CD8-positive, alpha-beta memory T cell (primary cell): ENCODE measurements at regions not wholly inside any gene's neighbourhood (a gene's known extent, or its start where the extent isn't known, plus 50 kb on each side); places are given as distances from the start of the nearest gene placed in this dataset.
A peak's percentile ranks its signal among the peaks of the same experiment; 100 is the strongest.
"Not testable (repeated sequence)": the region's sequence is repeated elsewhere in the genome, so short reads cannot be mapped to it uniquely, and the experiment has no call there.

Experiments used
- CTCF ChIA-PET: fragments of 350-600 bp; sonication (Branson Sonifier 250); formaldehyde crosslinking; loops from one replicate; lab custom pipeline; 2021; ENCODE audit warnings: antibody characterized with exemption; lab: Charles Lee
- POLR2A ChIA-PET: fragments of 350-600 bp; sonication (Branson Sonifier 250); formaldehyde crosslinking; loops from one replicate; lab custom pipeline; 2021; ENCODE audit warnings: antibody characterized with exemption; lab: Charles Lee
- DNase-seq, 5 donors: peaks; one replicate each; pipeline versions ENCODE4 v3.0.0 to v3.0.0-alpha.2; 2020 to 2022; ENCODE audit warnings: mixed read lengths in 1 of 5
- H3K27ac ChIP-seq: one replicate; pipeline ENCODE4 v1.7.0; 2013; ENCODE audit warnings: low read depth, mild to moderate bottlenecking, low read length, moderate library complexity
- H3K27me3 ChIP-seq: 2 replicates; pipeline ENCODE4 v1.7.0; 2013; ENCODE audit warnings: low read length, mild to moderate bottlenecking; ENCODE audit not compliant: insufficient read depth, poor library complexity, severe bottlenecking
- H3K36me3 ChIP-seq: 2 replicates; pipeline ENCODE4 v1.7.0; 2013; ENCODE audit warnings: mild to moderate bottlenecking, low read length, moderate library complexity; ENCODE audit not compliant: insufficient read depth
- H3K4me1 ChIP-seq: 2 replicates; pipeline ENCODE4 v1.7.0; 2013; ENCODE audit warnings: mild to moderate bottlenecking, low read length, moderate library complexity; ENCODE audit not compliant: insufficient read depth
- H3K4me3 ChIP-seq: 2 replicates; pipeline ENCODE4 v1.7.0; 2013; ENCODE audit warnings: mild to moderate bottlenecking, low read length
- H3K9me3 ChIP-seq: 2 replicates; pipeline ENCODE4 v1.7.0; 2013; ENCODE audit warnings: mild to moderate bottlenecking, low read length
- H3K27ac Mint-ChIP-seq, 8 donors: one replicate each; pipeline ENCODE4 v1.8.0; 2020 to 2021; ENCODE audit warnings: mixed read lengths in 8 of 8, mild to moderate bottlenecking in 6 of 8, inconsistent platforms in 3 of 8, moderate library complexity in 3 of 8
- H3K27me3 Mint-ChIP-seq, 2 donors: one replicate each; pipeline ENCODE4 v1.8.0; 2020 to 2021; ENCODE audit warnings: mixed read lengths in 2 of 2, mild to moderate bottlenecking in 1 of 2, moderate library complexity in 1 of 2
- H3K36me3 Mint-ChIP-seq, 3 donors: one replicate each; pipeline ENCODE4 v1.8.0; 2020 to 2021; ENCODE audit warnings: mixed read lengths in 3 of 3, inconsistent platforms in 1 of 3, mild to moderate bottlenecking in 1 of 3
- H3K4me1 Mint-ChIP-seq, 3 donors: one replicate each; pipeline ENCODE4 v1.8.0; 2020 to 2021; ENCODE audit warnings: mixed read lengths in 3 of 3, inconsistent platforms in 1 of 3, mild to moderate bottlenecking in 1 of 3
- H3K4me3 Mint-ChIP-seq, 7 donors: one replicate each; pipeline ENCODE4 v1.8.0; 2020 to 2021; ENCODE audit warnings: mixed read lengths in 7 of 7, mild to moderate bottlenecking in 6 of 7, moderate library complexity in 4 of 7, inconsistent platforms in 2 of 7
- H3K9me3 Mint-ChIP-seq, 5 donors: one replicate each; pipeline ENCODE4 v1.8.0; 2020 to 2022; ENCODE audit warnings: mixed read lengths in 5 of 5, mild to moderate bottlenecking in 3 of 5, moderate library complexity in 2 of 5, inconsistent platforms in 1 of 5

- DNase-seq, result no peak
- POLR2A ChIA-PET, result no interaction called here
Measured at GRCh38 chrX:65196758-65197360, 220.6 kb upstream of the ZC4H2 start.

GRCh38 chrX:65195621-65196020 lies 219.4 kb upstream of the ZC4H2 start:
- no peak overlapping the region for H3K4me3 ChIP-seq
- Mint-ChIP-seq H3K36me3 (peaks cover 0 to 24% (median 12%) of the 10 kb centered on the region in 3 donors), H3K4me3 (no peak overlapping the region), H3K27ac (no peak overlapping the region), H3K9me3 (peaks cover 0 to 56% (median 37%) of the 10 kb centered on the region in 5 donors), H3K4me1 (peaks cover 0 to 3% (median 3%) of the 10 kb centered on the region in 3 donors), H3K27me3 (peaks cover 0 to 4% of the 10 kb centered on the region in 2 donors)
- H3K27me3 ChIP-seq, result no peaks in the 10 kb centered on the region
- POLR2A ChIA-PET, result no interaction called here
- H3K27ac ChIP-seq, result no peak overlapping the region
- H3K4me1 ChIP-seq, result no peaks in the 10 kb centered on the region
- no peak for DNase-seq
- CTCF ChIA-PET, result no interaction called here
- H3K9me3 ChIP-seq, result no peaks in the 10 kb centered on the region
- H3K36me3 ChIP-seq, result no peaks in the 10 kb centered on the region

More at GRCh38 chrX:65196758-65197360, 220.6 kb upstream of the ZC4H2 start:
- peaks cover 0 to 3% (median 3%) of the 10 kb centered on the region in 3 donors for H3K4me1 Mint-ChIP-seq
- CTCF ChIA-PET, result no interaction called here
- H3K36me3 ChIP-seq, result no peaks in the 10 kb centered on the region
- H3K27ac Mint-ChIP-seq, result no peak overlapping the region
- peaks cover 0 to 35% (median 14%) of the 10 kb centered on the region in 3 donors for H3K36me3 Mint-ChIP-seq
- H3K4me3 ChIP-seq, result no peak overlapping the region
- H3K27me3 ChIP-seq, result no peaks in the 10 kb centered on the region
- peaks cover 0 to 4% of the 10 kb centered on the region in 2 donors for H3K27me3 Mint-ChIP-seq
- no peak overlapping the region for H3K27ac ChIP-seq
- H3K4me1 ChIP-seq, result no peaks in the 10 kb centered on the region
- H3K9me3 ChIP-seq, result no peaks in the 10 kb centered on the region
- H3K4me3 Mint-ChIP-seq, result peak overlapping the region in 1 of 7 donors; percentile 32
- H3K9me3 Mint-ChIP-seq, result peaks cover 0 to 68% (median 48%) of the 10 kb centered on the region in 5 donors

GRCh38 chrX:65194547-65194946 lies 218.3 kb upstream of the ZC4H2 start:
- POLR2A ChIA-PET, result no interaction called here

GRCh38 chrX:65163325-65163724 lies 187.1 kb upstream of the ZC4H2 start:
- H3K36me3 ChIP-seq, H3K4me1 Mint-ChIP-seq, DNase-seq, H3K9me3 ChIP-seq, H3K27me3 Mint-ChIP-seq, H3K4me3 Mint-ChIP-seq, H3K27ac Mint-ChIP-seq, H3K4me1 ChIP-seq, POLR2A ChIA-PET, H3K27me3 ChIP-seq, CTCF ChIA-PET, H3K27ac ChIP-seq, H3K4me3 ChIP-seq: not testable (repeated sequence)
- Mint-ChIP-seq H3K9me3 (peaks cover 0 to 86% (median 68%) of the 10 kb centered on the region in 5 donors), H3K36me3 (peaks cover 0 to 28% (median 25%) of the 10 kb centered on the region in 3 donors)

More at GRCh38 chrX:65194547-65194946, 218.3 kb upstream of the ZC4H2 start:
- DNase-seq, result no peak
- Histone ChIP-seq H3K4me3 (no peak overlapping the region), H3K4me1 (no peaks in the 10 kb centered on the region), H3K9me3 (no peaks in the 10 kb centered on the region), H3K27ac (no peak overlapping the region), H3K36me3 (no peaks in the 10 kb centered on the region), H3K27me3 (no peaks in the 10 kb centered on the region)
- H3K36me3 Mint-ChIP-seq, result peaks cover 0 to 22% (median 5%) of the 10 kb centered on the region in 3 donors
- no peak overlapping the region for H3K27ac Mint-ChIP-seq
- CTCF ChIA-PET, result no interaction called here
- peaks cover 0 to 48% (median 31%) of the 10 kb centered on the region in 5 donors for H3K9me3 Mint-ChIP-seq
- H3K27me3 Mint-ChIP-seq, result peaks cover 0 to 4% of the 10 kb centered on the region in 2 donors
- H3K4me3 Mint-ChIP-seq, result no peak overlapping the region
- peaks cover 0 to 3% (median 3%) of the 10 kb centered on the region in 3 donors for H3K4me1 Mint-ChIP-seq

GRCh38 chrX:65148232-65148631 lies 172.0 kb upstream of the ZC4H2 start:
- ChIA-PET POLR2A (no interaction called here), CTCF (no interaction called here)
- H3K9me3 Mint-ChIP-seq, result peaks cover 17 to 65% (median 45%) of the 10 kb centered on the region in 5 donors
- peaks cover 0 to 11% of the 10 kb centered on the region in 2 donors for H3K27me3 Mint-ChIP-seq
- no peak overlapping the region for H3K27ac Mint-ChIP-seq
- H3K27me3 ChIP-seq, result no peaks in the 10 kb centered on the region
- H3K36me3 Mint-ChIP-seq, result peaks cover 7 to 64% (median 47%) of the 10 kb centered on the region in 3 donors
- H3K4me3 Mint-ChIP-seq, result no peak overlapping the region
- H3K4me3 ChIP-seq, result no peak overlapping the region
- H3K27ac ChIP-seq, result no peak overlapping the region
- no peak for DNase-seq
- H3K36me3 ChIP-seq, result no peaks in the 10 kb centered on the region
- H3K4me1 ChIP-seq, result no peaks in the 10 kb centered on the region
- no peaks in the 10 kb centered on the region for H3K9me3 ChIP-seq
- peaks cover 0 to 2% (median 0%) of the 10 kb centered on the region in 3 donors for H3K4me1 Mint-ChIP-seq

GRCh38 chrX:65136424-65136823 lies 160.2 kb upstream of the ZC4H2 start:
- no peak overlapping the region for H3K27ac Mint-ChIP-seq
- Histone ChIP-seq H3K9me3 (no peaks in the 10 kb centered on the region), H3K27me3 (no peaks in the 10 kb centered on the region), H3K27ac (no peak overlapping the region), H3K4me1 (no peaks in the 10 kb centered on the region), H3K4me3 (no peak overlapping the region), H3K36me3 (no peaks in the 10 kb centered on the region)
- peaks cover 0 to 4% (median 3%) of the 10 kb centered on the region in 3 donors for H3K4me1 Mint-ChIP-seq
- no peak for DNase-seq
- CTCF ChIA-PET, result no interaction called here
- H3K27me3 Mint-ChIP-seq, result no peaks in the 10 kb centered on the region
- POLR2A ChIA-PET, result no interaction called here
- peaks cover 23 to 62% (median 49%) of the 10 kb centered on the region in 5 donors for H3K9me3 Mint-ChIP-seq
- H3K36me3 Mint-ChIP-seq, result peaks cover 4 to 45% (median 10%) of the 10 kb centered on the region in 3 donors
- no peak overlapping the region for H3K4me3 Mint-ChIP-seq

GRCh38 chrX:65127842-65128241 lies 151.6 kb upstream of the ZC4H2 start:
- H3K36me3 Mint-ChIP-seq, result peaks cover 2 to 67% (median 27%) of the 10 kb centered on the region in 3 donors

GRCh38 chrX:65098851-65099250 lies 122.6 kb upstream of the ZC4H2 start:
- no peak overlapping the region for H3K4me3 Mint-ChIP-seq
- POLR2A ChIA-PET, result no interaction called here
- peaks cover 25 to 65% (median 60%) of the 10 kb centered on the region in 5 donors for H3K9me3 Mint-ChIP-seq
- Histone ChIP-seq H3K9me3 (no peaks in the 10 kb centered on the region), H3K27ac (no peak overlapping the region), H3K27me3 (no peaks in the 10 kb centered on the region), H3K36me3 (no peaks in the 10 kb centered on the region), H3K4me3 (no peak overlapping the region), H3K4me1 (no peaks in the 10 kb centered on the region)
- no peak for DNase-seq
- H3K27ac Mint-ChIP-seq, result no peak overlapping the region
- peaks cover 0 to 6% of the 10 kb centered on the region in 2 donors for H3K27me3 Mint-ChIP-seq
- CTCF ChIA-PET, result no interaction called here
- peaks cover 0 to 4% (median 0%) of the 10 kb centered on the region in 3 donors for H3K4me1 Mint-ChIP-seq
- H3K36me3 Mint-ChIP-seq, result peaks cover 3 to 69% (median 20%) of the 10 kb centered on the region in 3 donors

More at GRCh38 chrX:65127842-65128241, 151.6 kb upstream of the ZC4H2 start:
- DNase-seq, result peak in 2 of 5 donors; percentile 18 to 30
- H3K36me3 ChIP-seq, result no peaks in the 10 kb centered on the region
- peaks cover 6% of the 10 kb centered on the region for H3K4me1 ChIP-seq
- H3K9me3 ChIP-seq, result no peaks in the 10 kb centered on the region
- Mint-ChIP-seq H3K4me3 (peak overlapping the region in 6 of 7 donors; percentile 23 to 72 (median 52)), H3K4me1 (peaks cover 26 to 27% (median 26%) of the 10 kb centered on the region in 3 donors), H3K9me3 (peaks cover 7 to 75% (median 72%) of the 10 kb centered on the region in 5 donors), H3K27ac (peak overlapping the region in 6 of 8 donors; percentile 24 to 79 (median 40)), H3K27me3 (peaks cover 0 to 3% of the 10 kb centered on the region in 2 donors)
- H3K27ac ChIP-seq, result no peak overlapping the region
- H3K4me3 ChIP-seq, result no peak overlapping the region
- ChIA-PET POLR2A (no interaction called here), CTCF (no interaction called here)
- no peaks in the 10 kb centered on the region for H3K27me3 ChIP-seq
